Fibroblast of villous mesenchyme (primary cell): ENCODE measurements at regions not wholly inside any gene's neighbourhood (a gene's known extent, or its start where the extent isn't known, plus 50 kb on each side); places are given as distances from the start of the nearest gene placed in this dataset.

Experiments used
- DNase-seq: peaks from one replicate; pipeline ENCODE4 v3.0.0-alpha.2; 2010; ENCODE audit warnings: low read depth
- H3K4me3 ChIP-seq: 2 replicates; pipeline ENCODE4 v1.5.1; 2011; ENCODE audit warnings: low read depth, mild to moderate bottlenecking, low read length
- TF ChIP-seq, protein P1 (sequence below): IDR thresholded peaks from 2 replicates; pipeline ENCODE4 v1.5.1; 2012; ENCODE audit warnings: low read depth, mild to moderate bottlenecking, low read length; ENCODE audit not compliant: insufficient read depth

DNA sequence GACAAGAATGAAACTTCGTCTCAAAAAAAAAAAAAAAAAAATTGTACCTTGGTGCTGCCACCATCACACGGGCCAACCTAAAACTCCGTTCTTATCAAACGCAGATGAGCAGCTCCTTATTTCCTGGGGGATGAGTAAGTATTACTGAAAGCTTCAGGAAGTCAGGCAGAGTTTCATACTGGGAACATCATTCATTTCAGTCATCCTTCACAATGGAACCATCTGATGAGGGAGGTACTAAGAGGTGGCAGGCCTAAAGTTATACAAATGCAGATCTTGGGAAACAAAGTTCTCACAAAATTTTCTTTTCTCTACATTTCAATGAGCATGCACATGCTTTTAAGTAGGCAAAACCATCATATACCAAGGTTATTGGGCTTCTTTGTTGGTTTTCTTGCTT lies 636.0 kb upstream of the LMCD1 start:
- TF ChIP-seq, protein P1, sequence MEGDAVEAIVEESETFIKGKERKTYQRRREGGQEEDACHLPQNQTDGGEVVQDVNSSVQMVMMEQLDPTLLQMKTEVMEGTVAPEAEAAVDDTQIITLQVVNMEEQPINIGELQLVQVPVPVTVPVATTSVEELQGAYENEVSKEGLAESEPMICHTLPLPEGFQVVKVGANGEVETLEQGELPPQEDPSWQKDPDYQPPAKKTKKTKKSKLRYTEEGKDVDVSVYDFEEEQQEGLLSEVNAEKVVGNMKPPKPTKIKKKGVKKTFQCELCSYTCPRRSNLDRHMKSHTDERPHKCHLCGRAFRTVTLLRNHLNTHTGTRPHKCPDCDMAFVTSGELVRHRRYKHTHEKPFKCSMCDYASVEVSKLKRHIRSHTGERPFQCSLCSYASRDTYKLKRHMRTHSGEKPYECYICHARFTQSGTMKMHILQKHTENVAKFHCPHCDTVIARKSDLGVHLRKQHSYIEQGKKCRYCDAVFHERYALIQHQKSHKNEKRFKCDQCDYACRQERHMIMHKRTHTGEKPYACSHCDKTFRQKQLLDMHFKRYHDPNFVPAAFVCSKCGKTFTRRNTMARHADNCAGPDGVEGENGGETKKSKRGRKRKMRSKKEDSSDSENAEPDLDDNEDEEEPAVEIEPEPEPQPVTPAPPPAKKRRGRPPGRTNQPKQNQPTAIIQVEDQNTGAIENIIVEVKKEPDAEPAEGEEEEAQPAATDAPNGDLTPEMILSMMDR = no peak
- DNase-seq = no peak
- H3K4me3 ChIP-seq = no peak overlapping the region

DNA sequence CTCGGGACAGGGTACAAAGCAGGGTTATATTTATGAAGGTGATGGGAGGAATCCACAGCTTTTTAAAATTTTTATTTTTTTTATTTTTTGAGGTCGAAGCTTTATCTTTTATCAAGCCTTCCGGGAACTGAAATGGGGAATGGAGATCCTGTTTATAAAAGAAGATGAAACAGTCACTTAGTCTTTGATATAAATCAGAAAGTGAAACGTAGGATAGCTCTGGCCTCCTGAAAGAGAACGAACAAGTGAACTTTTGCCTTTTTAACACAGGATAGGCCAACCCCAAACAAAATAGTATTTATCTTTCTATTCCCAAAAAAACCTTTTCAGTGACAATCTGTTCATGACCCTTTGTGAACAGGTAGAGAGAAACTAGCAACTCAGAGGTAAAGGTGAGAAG lies 634.0 kb upstream of the LMCD1 start:
- no peak for DNase-seq
- TF ChIP-seq, protein P1 = no peak
- H3K4me3 ChIP-seq = no peak overlapping the region

DNA sequence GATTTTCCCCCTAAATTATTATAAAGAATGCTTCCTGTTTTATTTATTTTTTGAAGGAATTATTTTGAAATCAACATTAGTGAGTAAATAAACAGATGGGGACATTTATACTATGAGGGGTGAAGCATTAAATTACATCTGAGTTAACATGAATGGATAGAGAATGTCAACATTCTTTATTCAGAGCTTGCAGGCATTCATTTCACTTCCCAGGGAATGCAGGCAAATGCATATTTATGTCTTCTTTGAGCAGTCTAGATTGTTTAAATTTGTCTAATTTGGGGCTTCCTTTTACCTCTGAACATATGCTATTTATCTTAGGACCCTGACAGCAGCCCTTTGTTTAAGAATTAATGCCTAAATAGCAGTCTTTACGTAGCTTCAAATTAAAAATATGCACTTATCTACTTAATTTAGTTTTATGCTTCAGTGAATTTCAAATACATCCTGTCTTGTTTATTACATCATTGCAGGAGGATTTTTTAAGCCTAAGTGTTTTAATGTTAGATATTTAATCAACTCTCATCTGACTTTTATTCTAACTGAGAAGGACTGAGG lies 630.5 kb upstream of the LMCD1 start:
- no peak for DNase-seq
- H3K4me3 ChIP-seq = no peak overlapping the region
- TF ChIP-seq, protein P1 = no peak

DNA sequence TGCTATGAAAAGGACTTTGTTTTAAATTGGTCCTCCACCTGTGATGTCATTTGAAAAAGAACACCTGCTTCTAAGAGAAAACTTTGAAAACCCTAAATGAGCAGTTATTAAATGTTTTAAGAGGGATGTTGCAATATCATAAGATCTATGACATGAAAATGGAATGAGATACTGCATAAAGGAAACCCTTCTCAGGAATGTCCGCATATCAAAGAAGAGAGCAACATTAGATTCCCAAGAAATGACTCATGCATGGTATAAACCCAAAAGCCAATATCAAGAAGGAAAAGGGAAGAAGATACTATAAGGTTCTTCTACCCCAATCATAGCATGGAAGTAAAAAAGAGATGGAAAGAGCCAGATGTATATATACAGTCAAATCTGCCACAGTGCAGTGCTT lies 627.5 kb upstream of the LMCD1 start:
- no peak overlapping the region for H3K4me3 ChIP-seq
- TF ChIP-seq, protein P1 = no peak
- DNase-seq = no peak

DNA sequence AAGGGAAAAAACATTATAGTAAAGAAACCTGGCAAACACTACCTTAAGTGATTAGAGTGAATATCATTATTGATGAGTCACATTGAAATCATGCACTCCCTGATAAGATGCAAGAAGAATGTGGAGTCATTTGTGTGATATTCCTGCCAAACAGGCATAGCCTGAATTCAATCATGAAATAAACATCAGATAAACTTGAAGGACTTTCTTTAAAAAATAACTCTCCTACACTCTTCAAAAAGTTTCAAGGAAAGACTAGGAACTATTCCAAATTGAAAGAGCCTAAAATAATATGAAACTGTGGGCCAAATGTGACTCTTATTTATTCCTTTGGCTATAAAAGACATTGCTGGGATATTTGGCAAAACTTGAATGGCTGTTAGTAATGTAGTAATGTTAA lies 625.7 kb upstream of the LMCD1 start:
- TF ChIP-seq, protein P1 = no peak
- DNase-seq = no peak
- no peak overlapping the region for H3K4me3 ChIP-seq

DNA sequence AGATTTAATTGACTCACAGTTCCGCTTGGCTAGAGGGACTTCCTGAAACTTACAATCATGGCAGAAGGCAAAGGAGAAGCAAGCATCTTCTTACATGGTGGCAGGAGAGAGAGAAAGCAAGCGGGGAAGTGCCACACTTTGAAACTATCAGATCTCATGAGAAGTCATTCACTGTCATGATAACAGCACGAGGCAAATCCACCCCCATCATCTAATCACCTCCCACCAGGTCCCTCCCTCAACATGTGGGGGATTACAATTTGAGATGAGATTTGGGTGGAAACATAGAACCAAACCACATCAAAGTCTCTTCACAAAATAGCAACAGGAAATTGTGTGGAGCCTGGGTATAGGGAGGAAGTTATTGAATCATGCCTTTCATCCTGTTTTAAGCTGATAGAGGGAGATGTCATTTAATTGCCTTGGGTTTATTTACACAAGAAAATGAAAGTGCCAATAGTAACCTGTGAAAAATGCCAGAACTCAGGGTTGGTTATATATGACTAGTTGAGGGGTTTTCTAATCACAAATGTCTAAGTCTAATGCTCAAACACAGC lies 624.8 kb upstream of the LMCD1 start:
- TF ChIP-seq, protein P1 = no peak
- DNase-seq = no peak
- H3K4me3 ChIP-seq = no peak overlapping the region

DNA sequence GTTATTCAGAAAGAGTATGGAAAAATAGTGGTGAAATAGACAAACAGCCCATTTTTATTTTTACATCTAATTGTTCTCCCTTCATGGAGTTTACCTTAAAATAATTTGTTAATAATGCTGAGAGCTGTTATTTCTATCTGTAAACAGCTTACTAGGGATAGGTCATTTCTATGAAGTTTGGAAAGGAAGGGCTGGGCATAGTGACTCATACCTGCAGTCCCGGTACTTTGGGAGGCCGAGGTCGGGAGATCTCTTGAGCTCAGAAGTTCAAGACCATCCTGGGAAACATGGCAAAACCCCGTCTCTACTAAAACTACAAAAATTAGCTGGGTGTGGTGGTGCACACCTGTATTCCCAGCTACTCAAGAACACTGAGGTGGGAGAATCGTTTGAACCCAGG lies 624.3 kb upstream of the LMCD1 start:
- TF ChIP-seq, protein P1 = no peak
- no peak overlapping the region for H3K4me3 ChIP-seq
- DNase-seq = no peak
